Activated B cell treated with CpG ODN at 0.5 μM for 24 hours (primary cell): ENCODE measurements at regions not wholly inside any gene's neighbourhood (a gene's known extent, or its start where the extent isn't known, plus 50 kb on each side); places are given as distances from the start of the nearest gene placed in this dataset.

Source experiments
- ATAC-seq: fragments of 200-7000 bp; cut with Tn5 transposase; one replicate; pipeline ENCODE4 v1.10.0; 2021; ENCODE audit warnings: low read depth, mild to moderate bottlenecking, moderate library complexity
- CTCF ChIA-PET: fragments of 350-600 bp; sonication (Branson Sonifier 250); formaldehyde crosslinking; loops from one replicate; lab custom pipeline; 2021; ENCODE audit warnings: antibody characterized with exemption; lab: Charles Lee
- POLR2A ChIA-PET: fragments of 350-600 bp; sonication (Branson Sonifier 250); formaldehyde crosslinking; loops from one replicate; lab custom pipeline; 2021; ENCODE audit warnings: antibody characterized with exemption; lab: Charles Lee
- DNase-seq: peaks from one replicate; pipeline ENCODE4 v3.0.0; 2022
- H3K27ac Mint-ChIP-seq: one replicate; pipeline ENCODE4 v1.8.0; 2020; ENCODE audit warnings: mixed read lengths
- H3K27me3 Mint-ChIP-seq: one replicate; pipeline ENCODE4 v1.8.0; 2021; ENCODE audit warnings: mixed read lengths
- H3K36me3 Mint-ChIP-seq: one replicate; pipeline ENCODE4 v1.8.0; 2021; ENCODE audit warnings: low read depth, mixed read lengths
- H3K4me1 Mint-ChIP-seq: one replicate; pipeline ENCODE4 v1.8.0; 2021; ENCODE audit warnings: mixed read lengths
- H3K4me3 Mint-ChIP-seq: one replicate; pipeline ENCODE4 v1.8.0; 2020; ENCODE audit warnings: mild to moderate bottlenecking, mixed read lengths
- H3K9me3 Mint-ChIP-seq: one replicate; pipeline ENCODE4 v1.8.0; 2020; ENCODE audit warnings: mixed read lengths
- CTCF ChIP-seq: fragments of 200-600 bp; IDR thresholded peaks from one replicate; pipeline ENCODE4 v1.8.0; 2022; ENCODE audit warnings: antibody characterized with exemption, mild to moderate bottlenecking
- intact Hi-C: fragments of 100-400 bp; cut with micrococcal nuclease; formaldehyde crosslinking; loops from one replicate; pipeline ENCODE4 v1.15.1; 2024

- no peak for DNase-seq
- peaks cover 71% of the 10 kb centered on the region for H3K36me3 Mint-ChIP-seq
- intact Hi-C loops: no loop called here
- CTCF ChIA-PET: no interaction called here
- no peak overlapping the region for H3K27ac Mint-ChIP-seq
- no peaks in the 10 kb centered on the region for H3K4me1 Mint-ChIP-seq
- TF ChIP-seq CTCF: no peak
- no peaks in the 10 kb centered on the region for H3K27me3 Mint-ChIP-seq
- H3K9me3 Mint-ChIP-seq: no peaks in the 10 kb centered on the region
- ATAC-seq: no peak
- no peak overlapping the region for H3K4me3 Mint-ChIP-seq
- POLR2A ChIA-PET: no interaction called here
Observed at GRCh38 chr4:122252584-122252983, 100.5 kb downstream of the BLTP1 start.

GRCh38 chr4:122259849-122260248 lies 107.7 kb downstream of the BLTP1 start:
- no peak for ATAC-seq
- no peaks in the 10 kb centered on the region for H3K27me3 Mint-ChIP-seq
- peaks cover 76% of the 10 kb centered on the region for H3K36me3 Mint-ChIP-seq
- no peaks in the 10 kb centered on the region for H3K9me3 Mint-ChIP-seq
- POLR2A ChIA-PET: no interaction called here
- no peak for DNase-seq
- no peak overlapping the region for H3K27ac Mint-ChIP-seq
- intact Hi-C loops: no loop called here
- H3K4me1 Mint-ChIP-seq: no peaks in the 10 kb centered on the region
- TF ChIP-seq CTCF: no peak
- CTCF ChIA-PET: no interaction called here
- no peak overlapping the region for H3K4me3 Mint-ChIP-seq

GRCh38 chr4:122276359-122276758 lies 102.5 kb upstream of the ADAD1 start:
- H3K9me3 Mint-ChIP-seq: no peaks in the 10 kb centered on the region
- DNase-seq: no peak
- intact Hi-C loops: no loop called here
- H3K27ac Mint-ChIP-seq: no peak overlapping the region
- ATAC-seq: no peak
- no peaks in the 10 kb centered on the region for H3K27me3 Mint-ChIP-seq
- H3K36me3 Mint-ChIP-seq: peaks cover 63% of the 10 kb centered on the region
- no peak overlapping the region for H3K4me3 Mint-ChIP-seq
- no peaks in the 10 kb centered on the region for H3K4me1 Mint-ChIP-seq
- ChIA-PET CTCF (no interaction called here), POLR2A (no interaction called here)
- TF ChIP-seq CTCF: no peak

GRCh38 chr4:122278976-122279375 lies 99.8 kb upstream of the ADAD1 start:
- no peak overlapping the region for H3K27ac Mint-ChIP-seq
- ChIA-PET CTCF (no interaction called here), POLR2A (no interaction called here)
- no peak for TF ChIP-seq CTCF
- intact Hi-C loops: no loop called here
- H3K27me3 Mint-ChIP-seq: no peaks in the 10 kb centered on the region
- ATAC-seq (no peak), DNase-seq (no peak)
- no peak overlapping the region for H3K4me3 Mint-ChIP-seq
- no peaks in the 10 kb centered on the region for H3K4me1 Mint-ChIP-seq
- peaks cover 63% of the 10 kb centered on the region for H3K36me3 Mint-ChIP-seq
- H3K9me3 Mint-ChIP-seq: no peaks in the 10 kb centered on the region

GRCh38 chr4:122279670-122280069 lies 99.1 kb upstream of the ADAD1 start:
- TF ChIP-seq CTCF: no peak
- no peaks in the 10 kb centered on the region for H3K27me3 Mint-ChIP-seq
- no peak for DNase-seq
- no peak overlapping the region for H3K27ac Mint-ChIP-seq
- no peak for ATAC-seq
- ChIA-PET POLR2A (no interaction called here), CTCF (no interaction called here)
- intact Hi-C loops: no loop called here
- no peaks in the 10 kb centered on the region for H3K4me1 Mint-ChIP-seq
- no peaks in the 10 kb centered on the region for H3K9me3 Mint-ChIP-seq
- no peak overlapping the region for H3K4me3 Mint-ChIP-seq
- H3K36me3 Mint-ChIP-seq: peaks cover 65% of the 10 kb centered on the region
